MM.1S (cell line): ENCODE measurements at regions not wholly inside any gene's neighbourhood (a gene's known extent, or its start where the extent isn't known, plus 50 kb on each side); places are given as distances from the start of the nearest gene placed in this dataset.

Experiments used
- DNase-seq: peaks from one replicate; pipeline ENCODE4 v3.0.0-alpha.2; 2015
- H2AFZ ChIP-seq: fragments of 300-600 bp; sonication (generic); 2 replicates; pipeline ENCODE4 v1.6.0; 2016; ENCODE audit warnings: antibody characterized with exemption, low read length
- H3F3A ChIP-seq: fragments of 300-600 bp; sonication (generic); 2 replicates; pipeline ENCODE4 v1.6.1; 2016; ENCODE audit warnings: mild to moderate bottlenecking, antibody characterized with exemption, low read length, moderate library complexity, mixed read lengths; ENCODE audit not compliant: insufficient read depth
- H3K27ac ChIP-seq: fragments of 300-600 bp; sonication (generic); 2 replicates; pipeline ENCODE4 v1.5.1; 2016; ENCODE audit warnings: mild to moderate bottlenecking, low read length
- H3K27me3 ChIP-seq: fragments of 300-600 bp; sonication (generic); replicated peaks from 2 replicates; pipeline ENCODE4 v1.6.0; 2016; ENCODE audit warnings: low read length; ENCODE audit not compliant: insufficient read depth
- H3K36me3 ChIP-seq: fragments of 300-600 bp; sonication (generic); replicated peaks from 2 replicates; pipeline ENCODE4 v1.6.1; 2016; ENCODE audit warnings: mild to moderate bottlenecking, low read length, mixed read lengths; ENCODE audit not compliant: insufficient read depth
- H3K4me1 ChIP-seq: fragments of 300-600 bp; sonication (generic); 2 replicates; pipeline ENCODE4 v1.6.1; 2016; ENCODE audit warnings: low read length, mixed read lengths
- H3K4me2 ChIP-seq: fragments of 300-600 bp; sonication (generic); 2 replicates; pipeline ENCODE4 v1.6.0; 2016; ENCODE audit warnings: low read depth, low read length
- H3K4me3 ChIP-seq: fragments of 300-600 bp; sonication (generic); 2 replicates; pipeline ENCODE4 v1.5.1; 2016; ENCODE audit warnings: low read length, mixed read lengths
- H3K79me2 ChIP-seq: fragments of 300-600 bp; sonication (generic); 2 replicates; pipeline ENCODE4 v1.6.1; 2016; ENCODE audit warnings: mixed run types, low read length, mixed read lengths
- H3K9ac ChIP-seq: fragments of 300-600 bp; sonication (generic); 2 replicates; pipeline ENCODE4 v1.6.1; 2016; ENCODE audit warnings: low read length, mixed read lengths
- H3K9me2 ChIP-seq: fragments of 300-600 bp; sonication (generic); replicated peaks from 2 replicates; pipeline ENCODE4 v1.6.1; 2016; ENCODE audit warnings: mild to moderate bottlenecking, low read length, mixed read lengths; ENCODE audit not compliant: insufficient read depth
- H3K9me3 ChIP-seq: fragments of 300-600 bp; sonication (generic); replicated peaks from 2 replicates; pipeline ENCODE4 v1.6.1; 2016; ENCODE audit warnings: mild to moderate bottlenecking, low read length, mixed read lengths; ENCODE audit not compliant: insufficient read depth
- H4K20me1 ChIP-seq: fragments of 300-600 bp; sonication (generic); 2 replicates; pipeline ENCODE4 v1.6.1; 2016; ENCODE audit warnings: mild to moderate bottlenecking, low read length, moderate library complexity, mixed read lengths; ENCODE audit not compliant: insufficient read depth
- EZH2 ChIP-seq: fragments of 300-600 bp; sonication (generic); optimal IDR thresholded peaks from 2 replicates; pipeline ENCODE3; 2017; ENCODE audit warnings: low read depth, mild to moderate bottlenecking, antibody characterized with exemption, low read length, mixed read lengths
- EZH2phosphoT487 ChIP-seq: fragments of 300-600 bp; sonication (generic); IDR thresholded peaks from 2 replicates; pipeline ENCODE4 v1.6.1; 2018; ENCODE audit warnings: antibody characterized with exemption, low read length
- TF ChIP-seq, protein P1 (sequence below): fragments of 300-600 bp; sonication (generic); IDR thresholded peaks from 2 replicates; pipeline ENCODE4 v1.5.1; 2016; ENCODE audit warnings: antibody characterized with exemption, low read length, mixed read lengths

GRCh38 chr9:118192807-118193206 lies 488.6 kb downstream of the TLR4 start:
- no peaks in the 10 kb centered on the region for H3K79me2 ChIP-seq
- no peak overlapping the region for H3K9ac ChIP-seq

DNA sequence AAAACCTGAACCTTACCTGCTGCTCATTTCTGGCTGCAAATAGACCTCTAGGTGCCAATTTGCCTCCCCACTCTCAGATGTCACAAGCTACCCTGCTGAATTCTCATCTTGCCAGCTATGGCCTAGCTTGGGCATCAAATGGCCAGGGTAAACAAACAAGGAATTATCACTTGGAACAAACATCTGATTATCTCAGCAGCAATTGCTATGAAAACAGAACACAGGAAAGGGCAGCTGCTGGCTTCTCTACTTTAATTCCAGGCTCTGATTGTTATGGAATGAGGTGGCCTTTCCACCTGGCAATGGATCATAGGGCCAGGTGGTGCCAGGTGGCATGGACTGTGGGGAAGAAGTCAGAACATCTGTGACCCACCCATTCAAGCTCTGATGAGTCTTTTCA lies 505.1 kb downstream of the TLR4 start:
- DNase-seq: no peak

More at GRCh38 chr9:118192807-118193206, 488.6 kb downstream of the TLR4 start:
- H3K4me1 ChIP-seq: no peaks in the 10 kb centered on the region
- no peaks in the 10 kb centered on the region for H3F3A ChIP-seq
- no peaks in the 10 kb centered on the region for H4K20me1 ChIP-seq
- no peak overlapping the region for H3K4me3 ChIP-seq
- H3K36me3 ChIP-seq: no peaks in the 10 kb centered on the region
- H3K27ac ChIP-seq: no peak overlapping the region
- no peak overlapping the region for H3K4me2 ChIP-seq
- H3K9me3 ChIP-seq: no peaks in the 10 kb centered on the region
- H2AFZ ChIP-seq: no peak overlapping the region
- DNase-seq: no peak
- H3K27me3 ChIP-seq: no peaks in the 10 kb centered on the region
- no peaks in the 10 kb centered on the region for H3K9me2 ChIP-seq
- TF ChIP-seq, protein P1, sequence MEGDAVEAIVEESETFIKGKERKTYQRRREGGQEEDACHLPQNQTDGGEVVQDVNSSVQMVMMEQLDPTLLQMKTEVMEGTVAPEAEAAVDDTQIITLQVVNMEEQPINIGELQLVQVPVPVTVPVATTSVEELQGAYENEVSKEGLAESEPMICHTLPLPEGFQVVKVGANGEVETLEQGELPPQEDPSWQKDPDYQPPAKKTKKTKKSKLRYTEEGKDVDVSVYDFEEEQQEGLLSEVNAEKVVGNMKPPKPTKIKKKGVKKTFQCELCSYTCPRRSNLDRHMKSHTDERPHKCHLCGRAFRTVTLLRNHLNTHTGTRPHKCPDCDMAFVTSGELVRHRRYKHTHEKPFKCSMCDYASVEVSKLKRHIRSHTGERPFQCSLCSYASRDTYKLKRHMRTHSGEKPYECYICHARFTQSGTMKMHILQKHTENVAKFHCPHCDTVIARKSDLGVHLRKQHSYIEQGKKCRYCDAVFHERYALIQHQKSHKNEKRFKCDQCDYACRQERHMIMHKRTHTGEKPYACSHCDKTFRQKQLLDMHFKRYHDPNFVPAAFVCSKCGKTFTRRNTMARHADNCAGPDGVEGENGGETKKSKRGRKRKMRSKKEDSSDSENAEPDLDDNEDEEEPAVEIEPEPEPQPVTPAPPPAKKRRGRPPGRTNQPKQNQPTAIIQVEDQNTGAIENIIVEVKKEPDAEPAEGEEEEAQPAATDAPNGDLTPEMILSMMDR: no peak
- TF ChIP-seq EZH2 (no peak), EZH2phosphoT487 (no peak)

GRCh38 chr9:118215549-118215948 lies 511.3 kb downstream of the TLR4 start:
- no peak overlapping the region for H3K9ac ChIP-seq
- H3K79me2 ChIP-seq: no peaks in the 10 kb centered on the region
- H3K36me3 ChIP-seq: no peaks in the 10 kb centered on the region
- TF ChIP-seq EZH2phosphoT487 (no peak), EZH2 (no peak)
- TF ChIP-seq, protein P1: no peak
- H3K4me3 ChIP-seq: no peak overlapping the region
- DNase-seq: no peak
- no peaks in the 10 kb centered on the region for H3K27me3 ChIP-seq
- H3K9me2 ChIP-seq: no peaks in the 10 kb centered on the region
- no peak overlapping the region for H3K27ac ChIP-seq
- no peaks in the 10 kb centered on the region for H4K20me1 ChIP-seq
- 0 out of 2 replicates have a peak overlapping the region, but pooled peaks have one; percentile 18 for H3K4me2 ChIP-seq
- H3K9me3 ChIP-seq: no peaks in the 10 kb centered on the region
- H3F3A ChIP-seq: no peaks in the 10 kb centered on the region
- no peaks in the 10 kb centered on the region for H3K4me1 ChIP-seq
- no peak overlapping the region for H2AFZ ChIP-seq

More for the DNA sequence above, 505.1 kb downstream of the TLR4 start:
- Histone ChIP-seq H3K27me3 (no peaks in the 10 kb centered on the region), H3K79me2 (no peaks in the 10 kb centered on the region), H3K9me2 (no peaks in the 10 kb centered on the region), H3K4me1 (no peaks in the 10 kb centered on the region), H3K36me3 (no peaks in the 10 kb centered on the region), H3K9me3 (no peaks in the 10 kb centered on the region), H3K4me2 (no peak overlapping the region), H2AFZ (no peak overlapping the region), H3K9ac (no peak overlapping the region), H3K4me3 (no peak overlapping the region), H3F3A (no peaks in the 10 kb centered on the region), H3K27ac (no peak overlapping the region), H4K20me1 (no peaks in the 10 kb centered on the region)
- no peak for TF ChIP-seq EZH2
- no peak for TF ChIP-seq EZH2phosphoT487
- TF ChIP-seq, protein P1: no peak
